Stimulated activated naive CD8-positive, alpha-beta T cell treated with anti-CD3 and anti-CD28 coated beads, Interleukin-15, Interleukin-2, amounts not matched to agents 100 ng/mL and 50 ng/mL, for 24 hours (primary cell): ENCODE measurements at regions not wholly inside any gene's neighbourhood (a gene's known extent, or its start where the extent isn't known, plus 50 kb on each side); places are given as distances from the start of the nearest gene placed in this dataset.
"Not testable (repeated sequence)": the region's sequence is repeated elsewhere in the genome, so short reads cannot be mapped to it uniquely, and the experiment has no call there.

ENCODE experiments used
- H3K27ac Mint-ChIP-seq: one replicate; pipeline ENCODE4 v1.8.0; 2021; ENCODE audit warnings: mild to moderate bottlenecking, mixed read lengths
- H3K27me3 Mint-ChIP-seq: one replicate; pipeline ENCODE4 v1.8.0; 2021; ENCODE audit warnings: mixed read lengths
- H3K36me3 Mint-ChIP-seq: one replicate; pipeline ENCODE4 v1.8.0; 2021; ENCODE audit warnings: low read depth, mixed read lengths
- H3K4me1 Mint-ChIP-seq: one replicate; pipeline ENCODE4 v1.8.0; 2021; ENCODE audit warnings: low read depth, mixed read lengths
- H3K4me3 Mint-ChIP-seq: one replicate; pipeline ENCODE4 v1.8.0; 2021; ENCODE audit warnings: mild to moderate bottlenecking, mixed read lengths
- H3K9me3 Mint-ChIP-seq: one replicate; pipeline ENCODE4 v1.8.0; 2021; ENCODE audit warnings: mixed read lengths

DNA sequence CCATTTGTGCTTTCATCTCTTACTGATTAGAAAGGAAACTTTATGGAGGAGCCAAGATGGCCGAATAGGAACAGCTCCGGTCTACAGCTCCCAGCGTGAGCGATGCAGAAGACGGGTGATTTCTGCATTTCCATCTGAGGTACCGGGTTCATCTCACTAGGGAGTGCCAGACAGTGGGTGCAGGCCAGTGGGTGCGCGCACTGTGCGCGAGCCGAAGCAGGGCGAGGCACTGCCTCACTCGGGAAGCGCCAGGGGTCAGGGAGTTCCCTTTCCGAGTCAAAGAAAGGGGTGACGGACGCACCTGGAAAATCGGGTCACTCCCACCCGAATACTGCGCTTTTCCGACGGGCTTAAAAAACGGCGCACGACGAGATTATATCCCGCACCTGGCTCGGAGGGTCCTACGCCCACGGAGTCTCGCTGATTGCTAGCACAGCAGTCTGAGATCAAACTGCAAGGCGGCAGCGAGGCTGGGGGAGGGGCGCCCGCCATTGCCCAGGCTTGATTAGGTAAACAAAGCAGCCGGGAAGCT lies 63.5 kb upstream of the SH3GL3 start:
- H3K4me1 Mint-ChIP-seq, H3K4me3 Mint-ChIP-seq, H3K36me3 Mint-ChIP-seq, H3K9me3 Mint-ChIP-seq, H3K27ac Mint-ChIP-seq: not testable (repeated sequence)
- peaks cover 22% of the 10 kb centered on the region for H3K27me3 Mint-ChIP-seq

DNA sequence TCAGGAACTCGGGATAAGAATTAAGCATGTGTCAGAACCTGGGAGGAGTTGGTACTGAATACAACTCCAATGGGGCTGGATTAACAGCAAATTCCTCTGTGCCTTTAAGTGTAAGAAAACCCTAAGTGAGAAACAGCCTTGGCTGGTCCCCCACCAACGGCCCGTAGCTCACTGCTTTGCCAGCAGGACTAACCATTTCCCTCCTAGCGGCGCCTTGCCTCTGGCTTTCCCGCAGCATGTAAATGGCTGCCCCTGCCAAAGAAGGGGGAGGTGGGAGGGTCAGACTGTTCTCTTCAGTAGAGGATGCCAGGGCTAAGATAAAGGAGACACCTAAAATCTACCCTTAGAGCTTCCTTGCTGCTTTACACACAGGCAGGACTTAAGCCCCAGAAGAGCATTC lies 51.0 kb upstream of the SH3GL3 start:
- Mint-ChIP-seq H3K27ac (no peak overlapping the region), H3K4me1 (no peaks in the 10 kb centered on the region), H3K36me3 (no peaks in the 10 kb centered on the region), H3K9me3 (no peaks in the 10 kb centered on the region), H3K27me3 (peaks cover 34% of the 10 kb centered on the region), H3K4me3 (no peak overlapping the region)
